Transverse colon (tissue), 4 donors: ENCODE measurements at regions not wholly inside any gene's neighbourhood (a gene's known extent, or its start where the extent isn't known, plus 50 kb on each side); places are given as distances from the start of the nearest gene placed in this dataset.
A peak's percentile ranks its signal among the peaks of the same experiment; 100 is the strongest.

ENCODE experiments used
- DNase-seq: peaks from one replicate; pipeline ENCODE4 v3.0.0-alpha.2; 2019
- H3K27ac ChIP-seq, 4 donors: fragments of 200-600 bp; sonication (generic); 2 replicates each; pipeline ENCODE4 v1.5.1; 2016 to 2018; ENCODE audit warnings: inconsistent platforms in 4 of 4
- H3K27me3 ChIP-seq: fragments of 200-600 bp; sonication (generic); 2 replicates; pipeline ENCODE4 v1.5.1; 2017; ENCODE audit warnings: inconsistent platforms
- H3K36me3 ChIP-seq, 4 donors: fragments of 200-600 bp; sonication (generic); 2 replicates each; pipeline ENCODE4 v1.5.1; 2017 to 2019; ENCODE audit warnings: inconsistent platforms in 4 of 4
- H3K4me1 ChIP-seq, 4 donors: fragments of 200-600 bp; sonication (generic); 2 replicates each; pipeline ENCODE4 v1.5.1; 2017 to 2020; ENCODE audit warnings: inconsistent platforms in 4 of 4
- H3K4me3 ChIP-seq, 4 donors: fragments of 200-600 bp; sonication (generic); 1 replicate in 1 of 4; 2 replicates in 3 of 4; pipeline versions ENCODE4 v1.5.1 to v1.6.1; 2017 to 2019; ENCODE audit warnings: inconsistent platforms in 4 of 4
- H3K9me3 ChIP-seq, 2 donors: fragments of 200-600 bp; sonication (generic); 2 replicates each; pipeline ENCODE4 v1.5.1; 2017 to 2019; ENCODE audit warnings: inconsistent platforms in 2 of 2
- EP300 ChIP-seq: sonication (generic); formaldehyde crosslinking; IDR thresholded peaks from one replicate; pipeline ENCODE4 v1.6.1; 2017; ENCODE audit warnings: antibody characterized with exemption, low read depth
- POLR2A ChIP-seq: fragments of 450-650 bp; IDR thresholded peaks from one replicate; pipeline ENCODE4 v1.6.1; 2016; ENCODE audit warnings: antibody characterized with exemption, mild to moderate bottlenecking, moderate library complexity
- POLR2AphosphoS5 ChIP-seq, 3 donors: sonication (generic); formaldehyde crosslinking; IDR thresholded peaks; one replicate each; pipeline ENCODE4 v1.6.1; 2016; ENCODE audit warnings: antibody characterized with exemption in 3 of 3
- WGBS, 2 donors: methylation state at CpG; one replicate each; pipeline ENCODE4 v1.1.5; 2018; ENCODE audit warnings: low coverage in 1 of 2; 5-methylcytosine and 5-hydroxymethylcytosine counted together
- in situ Hi-C, 4 donors: fragments of 200-750 bp; cut with MboI; loops; one replicate each; pipeline versions ENCODE4 v1.15.0 to v1.15.1; 2017; ENCODE audit warnings: low sequenced_read_pairs in 3 of 4, low pct_ligation_motif_present in 1 of 4, low pct_unique_long_range_greater_than_20kb in 1 of 4
- intact Hi-C: fragments of 100-400 bp; cut with DNase I; formaldehyde crosslinking; loops from one replicate; pipeline ENCODE4 v1.15.1; 2023; ENCODE audit warnings: low total_unique reads
- TF ChIP-seq, protein P1 (sequence below), 5 experiments: fragments of 200-600 bp in 3 of 5; fragments of 450-650 bp in 2 of 5; sonication (generic) in 3 of 5; IDR thresholded peaks; 1 replicate in 2 of 5; 2 replicates in 3 of 5; pipeline ENCODE4 v1.5.1; 2016 to 2017; ENCODE audit warnings: antibody characterized with exemption in 5 of 5, inconsistent platforms in 3 of 5, mild to moderate bottlenecking in 2 of 5, moderate library complexity in 1 of 5

DNA sequence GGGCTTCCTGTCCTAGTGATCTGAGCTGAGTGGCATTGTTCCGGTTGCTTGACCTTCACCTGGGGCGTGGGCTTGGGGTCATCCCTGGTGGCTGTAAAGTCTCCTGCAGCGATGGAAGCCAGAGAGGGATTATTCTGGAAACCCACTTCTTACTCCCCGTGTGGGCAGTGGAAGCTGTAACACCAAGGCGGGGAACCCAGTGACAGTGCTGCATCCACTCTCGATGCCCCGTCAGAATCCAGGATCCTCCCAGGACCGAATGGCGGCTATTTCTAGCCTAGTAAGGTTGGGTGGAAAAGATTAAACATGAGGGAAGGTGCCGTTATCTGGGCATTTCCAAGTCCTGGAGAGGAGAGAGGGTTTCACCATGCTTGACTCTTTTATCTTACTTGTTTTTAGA is 280.6 kb downstream of the ZNF536 start:
- DNase-seq = no peak
- intact Hi-C loops = no loop called here
- 79% methylated on average over 10 of the region's 10 CpGs; no CpG with 5 or more reads in 1 of the 2 donors for WGBS, 2 donors

DNA sequence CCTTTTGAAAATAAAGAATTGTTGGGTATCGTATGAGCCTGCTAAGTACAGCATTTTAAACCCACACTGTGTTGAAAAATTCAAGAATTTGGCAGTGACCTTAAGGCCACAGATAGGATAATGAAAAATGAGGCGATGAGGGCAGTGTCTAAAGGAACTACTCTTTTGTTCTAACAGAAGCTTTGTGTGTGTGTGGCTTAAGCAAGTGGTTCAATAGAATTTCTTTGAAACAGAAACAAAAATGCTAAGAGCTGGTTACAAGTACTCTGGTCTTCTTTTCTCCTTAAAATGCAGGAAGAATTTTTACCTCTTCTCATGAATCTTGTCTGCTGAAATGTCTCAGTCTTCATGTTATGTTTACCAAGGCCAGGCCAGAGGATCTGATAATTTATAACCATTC is 279.5 kb downstream of the ZNF536 start:
- no peaks in the 10 kb centered on the region for H3K9me3 ChIP-seq
- in situ Hi-C loops = loop anchor here in 3 of 4 donors (25.0 kb wide), 2 partner anchors 889 to 914 kb away; no protein-coding TSS in a partner anchor
- no peak overlapping the region for H3K4me3 ChIP-seq
- TF ChIP-seq POLR2A = no peak
- TF ChIP-seq POLR2AphosphoS5 (IDR thresholded peaks at IDR 0.05) = no peak
- TF ChIP-seq, protein P1, sequence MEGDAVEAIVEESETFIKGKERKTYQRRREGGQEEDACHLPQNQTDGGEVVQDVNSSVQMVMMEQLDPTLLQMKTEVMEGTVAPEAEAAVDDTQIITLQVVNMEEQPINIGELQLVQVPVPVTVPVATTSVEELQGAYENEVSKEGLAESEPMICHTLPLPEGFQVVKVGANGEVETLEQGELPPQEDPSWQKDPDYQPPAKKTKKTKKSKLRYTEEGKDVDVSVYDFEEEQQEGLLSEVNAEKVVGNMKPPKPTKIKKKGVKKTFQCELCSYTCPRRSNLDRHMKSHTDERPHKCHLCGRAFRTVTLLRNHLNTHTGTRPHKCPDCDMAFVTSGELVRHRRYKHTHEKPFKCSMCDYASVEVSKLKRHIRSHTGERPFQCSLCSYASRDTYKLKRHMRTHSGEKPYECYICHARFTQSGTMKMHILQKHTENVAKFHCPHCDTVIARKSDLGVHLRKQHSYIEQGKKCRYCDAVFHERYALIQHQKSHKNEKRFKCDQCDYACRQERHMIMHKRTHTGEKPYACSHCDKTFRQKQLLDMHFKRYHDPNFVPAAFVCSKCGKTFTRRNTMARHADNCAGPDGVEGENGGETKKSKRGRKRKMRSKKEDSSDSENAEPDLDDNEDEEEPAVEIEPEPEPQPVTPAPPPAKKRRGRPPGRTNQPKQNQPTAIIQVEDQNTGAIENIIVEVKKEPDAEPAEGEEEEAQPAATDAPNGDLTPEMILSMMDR (IDR thresholded peaks at IDR 0.05) = no peak
- TF ChIP-seq EP300 = no peak
- intact Hi-C loops = no loop called here
- H3K27me3 ChIP-seq = peaks cover 22% of the 10 kb centered on the region
- H3K36me3 ChIP-seq = no peaks in the 10 kb centered on the region
- H3K27ac ChIP-seq = no peak overlapping the region
- WGBS, 2 donors = 75 to 76% methylated on average over 2 of the region's 2 CpGs
- no peak for DNase-seq
- no peaks in the 10 kb centered on the region for H3K4me1 ChIP-seq

More for the DNA sequence above, 280.6 kb downstream of the ZNF536 start:
- Histone ChIP-seq H3K27ac (no peak overlapping the region), H3K27me3 (peaks cover 12% of the 10 kb centered on the region), H3K4me3 (no peak overlapping the region), H3K36me3 (no peaks in the 10 kb centered on the region), H3K9me3 (no peaks in the 10 kb centered on the region), H3K4me1 (no peaks in the 10 kb centered on the region)
- in situ Hi-C loops = loop anchor here in 3 of 4 donors (25.0 kb wide), 2 partner anchors 890 to 915 kb away; no protein-coding TSS in a partner anchor
- TF ChIP-seq POLR2A (no peak), POLR2AphosphoS5 (IDR thresholded peaks at IDR 0.05) (no peak), EP300 (no peak)
- TF ChIP-seq, protein P1 (IDR thresholded peaks at IDR 0.05) = no peak

DNA sequence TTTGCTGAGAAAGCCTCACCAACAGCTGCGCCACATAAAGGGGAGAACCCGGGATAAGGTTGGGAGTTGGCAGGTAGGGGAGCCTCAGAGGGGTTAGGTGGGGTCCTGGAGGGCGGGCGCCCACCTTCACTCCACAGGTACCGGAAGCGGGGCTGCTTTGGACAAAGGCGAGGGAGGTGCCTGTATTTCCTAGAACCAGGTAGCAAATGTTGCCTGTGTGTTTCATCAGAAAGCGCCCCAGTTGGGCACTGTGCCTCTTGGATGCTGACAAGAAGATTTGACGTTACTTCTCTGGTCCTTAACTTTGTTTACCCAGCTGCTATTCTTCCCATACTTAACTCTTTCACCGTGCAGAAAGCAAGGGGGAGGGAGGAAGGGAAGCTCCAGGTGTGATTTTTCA is 278.9 kb downstream of the ZNF536 start:
- 47 to 69% methylated on average over 3 to 10 of the region's 10 CpGs for WGBS, 2 donors
- H3K27ac ChIP-seq = no peak overlapping the region
- no peaks in the 10 kb centered on the region for H3K36me3 ChIP-seq
- in situ Hi-C loops (loop anchor here in 3 of 4 donors (25.0 kb wide), 2 partner anchors 889 to 914 kb away; no protein-coding TSS in a partner anchor), intact Hi-C loops (no loop called here)
- no peak for DNase-seq
- H3K4me3 ChIP-seq = no peak overlapping the region
- H3K4me1 ChIP-seq = no peaks in the 10 kb centered on the region
- no peaks in the 10 kb centered on the region for H3K9me3 ChIP-seq
- TF ChIP-seq EP300 = no peak
- no peak for TF ChIP-seq POLR2A
- TF ChIP-seq, protein P1 (IDR thresholded peaks at IDR 0.05) = no peak
- no peak for TF ChIP-seq POLR2AphosphoS5 (IDR thresholded peaks at IDR 0.05)
- peaks cover 24% of the 10 kb centered on the region for H3K27me3 ChIP-seq

DNA sequence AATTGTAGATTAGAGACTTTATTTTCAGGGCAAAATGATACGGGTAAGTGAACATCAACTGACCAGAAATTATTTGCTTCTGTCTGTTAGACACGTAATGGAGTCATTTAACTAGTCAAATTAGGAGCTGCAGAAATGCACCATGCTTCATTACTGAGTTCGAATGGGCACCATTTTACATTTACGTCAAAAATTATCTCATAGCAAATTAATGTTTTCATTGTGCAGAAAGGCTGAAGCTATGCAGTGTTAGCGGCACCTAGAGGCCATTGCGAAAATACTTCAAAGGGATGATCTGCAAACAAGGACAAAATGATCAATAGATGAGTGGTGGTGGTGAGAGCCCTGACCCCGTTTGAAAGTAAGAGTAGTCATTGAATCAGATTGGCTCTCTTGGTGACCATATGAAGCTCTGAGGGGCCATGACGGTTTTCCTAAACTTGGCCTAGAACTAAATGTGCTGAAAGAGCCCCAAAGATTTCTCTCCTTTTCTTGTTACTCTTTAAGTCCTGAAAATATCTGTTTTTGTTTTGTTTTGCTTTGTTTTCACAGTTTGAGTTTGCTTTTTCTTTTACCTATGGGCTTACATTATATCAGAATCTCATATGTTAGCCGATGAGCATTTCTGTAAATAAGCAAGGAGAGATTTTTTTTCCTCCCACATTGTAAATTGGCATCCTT is 277.9 kb downstream of the ZNF536 start:
- Histone ChIP-seq H3K4me1 (no peaks in the 10 kb centered on the region), H3K9me3 (no peaks in the 10 kb centered on the region), H3K27me3 (peaks cover 24% of the 10 kb centered on the region), H3K36me3 (no peaks in the 10 kb centered on the region), H3K27ac (no peak overlapping the region), H3K4me3 (no peak overlapping the region)
- WGBS, 2 donors = 17 to 19% methylated on average over 7 to 9 of the region's 9 CpGs
- in situ Hi-C loops = loop anchor here in 3 of 4 donors (25.0 kb wide), 2 partner anchors 888 to 913 kb away; no protein-coding TSS in a partner anchor
- intact Hi-C loops = no loop called here
- no peak for TF ChIP-seq EP300
- TF ChIP-seq, protein P1 (IDR thresholded peaks at IDR 0.05) = peak; percentile 50 to 67 (median 65)
- no peak for DNase-seq
